Left lobe of liver (tissue), 2 donors: ENCODE measurements at regions not wholly inside any gene's neighbourhood (a gene's known extent, or its start where the extent isn't known, plus 50 kb on each side); places are given as distances from the start of the nearest gene placed in this dataset.
A peak's percentile ranks its signal among the peaks of the same experiment; 100 is the strongest.

Experiments used
- ATAC-seq: fragments of 200-7000 bp; cut with Tn5 transposase; one replicate; pipeline ENCODE4 v1.9.1; 2020; ENCODE audit warnings: mild to moderate bottlenecking, moderate library complexity
- DNase-seq: peaks from one replicate; pipeline ENCODE4 v3.0.0-alpha.2; 2020; ENCODE audit warnings: low spot score
- donor health status: DM: no; HTN: no; CAD: no; lungs with moderate emphysema.
- donor health status: DM: no; HTN: yes; CAD: no.

- no peak for ATAC-seq
- DNase-seq = no peak
Observed at GRCh38 chr3:72295276-72295961, 510.5 kb upstream of the PROK2 start.

GRCh38 chr3:72290859-72291638 is 506.1 kb upstream of the PROK2 start:
- no peak for DNase-seq
- no peak for ATAC-seq

- ATAC-seq = no peak
- no peak for DNase-seq
Observed at GRCh38 chr3:72289692-72290071, 504.7 kb upstream of the PROK2 start.

GRCh38 chr3:72288955-72289691 is 504.2 kb upstream of the PROK2 start:
- ATAC-seq (no peak), DNase-seq (no peak)

GRCh38 chr3:72287956-72288355 is 503.0 kb upstream of the PROK2 start:
- DNase-seq (no peak), ATAC-seq (no peak)

- no peak for ATAC-seq
Observed at GRCh38 chr3:72285502-72285901, 500.6 kb upstream of the PROK2 start.

GRCh38 chr3:72284471-72284870 is 499.5 kb upstream of the PROK2 start:
- ATAC-seq = no peak
- DNase-seq = no peak

More at GRCh38 chr3:72285502-72285901, 500.6 kb upstream of the PROK2 start:
- DNase-seq = no peak

- no peak for DNase-seq
- no peak for ATAC-seq
Observed at GRCh38 chr3:72282918-72283317, 498.0 kb upstream of the PROK2 start.

- ATAC-seq (no peak), DNase-seq (no peak)
Observed at GRCh38 chr3:72281551-72281950, 496.6 kb upstream of the PROK2 start.

- DNase-seq = no peak
Observed at GRCh38 chr3:72280876-72281275, 495.9 kb upstream of the PROK2 start.

GRCh38 chr3:72279631-72280041 is 494.7 kb upstream of the PROK2 start:
- DNase-seq (no peak), ATAC-seq (no peak)

More at GRCh38 chr3:72280876-72281275, 495.9 kb upstream of the PROK2 start:
- no peak for ATAC-seq

- ATAC-seq = no peak
- no peak for DNase-seq
Observed at GRCh38 chr3:72279068-72279604, 494.2 kb upstream of the PROK2 start.

GRCh38 chr3:72278349-72279067 is 493.6 kb upstream of the PROK2 start:
- no peak for ATAC-seq
- no peak for DNase-seq

- no peak for DNase-seq
- ATAC-seq = no peak
Observed at GRCh38 chr3:72277710-72278109, 492.8 kb upstream of the PROK2 start.

- DNase-seq = no peak
Observed at GRCh38 chr3:72276806-72277205, 491.9 kb upstream of the PROK2 start.

GRCh38 chr3:72275331-72275751 is 490.4 kb upstream of the PROK2 start:
- DNase-seq (no peak), ATAC-seq (no peak)

More at GRCh38 chr3:72276806-72277205, 491.9 kb upstream of the PROK2 start:
- ATAC-seq = no peak

GRCh38 chr3:72274493-72275330 is 489.8 kb upstream of the PROK2 start:
- DNase-seq = peak; percentile 80
- peak; percentile 74 for ATAC-seq

- DNase-seq = no peak
- ATAC-seq = no peak
Observed at GRCh38 chr3:72273615-72274014, 488.7 kb upstream of the PROK2 start.

- ATAC-seq (no peak), DNase-seq (no peak)
Observed at GRCh38 chr3:72272356-72272755, 487.4 kb upstream of the PROK2 start.

GRCh38 chr3:72271923-72272322 is 487.0 kb upstream of the PROK2 start:
- no peak for ATAC-seq
- DNase-seq = no peak
